HG03139 (cell line): ENCODE measurements at regions not wholly inside any gene's neighbourhood (a gene's known extent, or its start where the extent isn't known, plus 50 kb on each side); places are given as distances from the start of the nearest gene placed in this dataset.

ENCODE experiments used
- ATAC-seq: cut with Tn5 transposase; IDR thresholded peaks from one replicate; pipeline ENCODE4 v1.9.1; 2021; ENCODE audit not compliant: unreplicated experiment

- ATAC-seq, result no peak
Observed at GRCh38 chr12:28601570-28602058, 411.4 kb downstream of the CCDC91 start.

DNA sequence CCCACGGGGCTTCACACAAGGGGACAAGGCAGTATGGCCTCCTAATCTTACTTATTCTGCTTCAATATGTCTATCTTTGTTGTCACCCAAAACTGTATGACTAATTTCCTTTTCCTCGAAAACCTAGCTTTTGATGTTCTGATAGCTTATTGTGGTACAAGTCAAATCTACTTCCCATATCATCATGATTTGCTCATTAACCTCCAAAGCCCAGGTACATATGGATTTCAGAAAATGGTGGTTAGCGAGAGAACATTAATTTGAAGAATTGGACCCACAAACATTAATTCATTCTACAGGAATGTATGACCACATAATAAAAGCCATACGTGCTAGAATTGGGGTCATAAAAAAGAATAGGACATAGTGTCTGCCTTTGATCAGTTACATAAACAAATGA is 412.5 kb downstream of the CCDC91 start:
- no peak for ATAC-seq

DNA sequence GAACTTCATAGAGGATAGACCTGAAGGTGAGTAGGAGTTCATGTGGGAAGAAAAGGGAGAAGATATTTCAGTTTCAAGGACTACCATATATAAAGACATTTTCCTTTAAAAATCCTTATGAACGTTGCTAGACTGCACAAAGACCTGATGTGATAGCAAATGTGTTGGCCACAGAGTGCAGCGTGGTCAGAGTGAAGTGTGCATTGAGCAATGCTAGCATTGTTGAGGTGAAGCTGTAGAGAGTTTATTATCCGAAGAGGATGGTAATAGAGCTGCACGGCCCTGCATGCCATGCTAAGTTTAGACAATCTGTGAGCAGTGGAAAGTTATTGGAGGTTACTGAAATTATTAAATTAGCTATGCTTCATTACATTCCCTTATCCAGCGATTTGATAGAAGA is 413.0 kb downstream of the CCDC91 start:
- no peak for ATAC-seq

- ATAC-seq, result no peak
Observed at GRCh38 chr12:28603801-28604200, 413.5 kb downstream of the CCDC91 start.

DNA sequence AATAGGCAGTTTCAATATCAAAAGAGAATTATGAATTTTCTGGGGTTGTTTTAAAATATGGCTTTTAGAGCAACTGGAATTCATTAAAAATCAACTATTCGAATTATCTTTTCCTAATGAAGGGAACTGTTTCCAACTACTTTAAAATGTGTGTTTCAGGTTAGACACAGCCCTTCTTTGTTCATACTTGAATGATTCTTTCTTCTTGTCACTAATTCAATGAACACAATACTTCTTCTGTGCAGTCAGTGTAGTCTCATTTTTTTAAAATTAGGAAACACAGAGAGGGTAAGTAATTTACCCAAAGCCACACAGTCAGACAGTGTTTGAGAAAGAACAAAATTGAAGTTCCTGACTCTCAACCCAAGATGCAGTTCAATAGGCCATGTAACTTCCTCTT is 414.0 kb downstream of the CCDC91 start:
- ATAC-seq, result no peak

DNA sequence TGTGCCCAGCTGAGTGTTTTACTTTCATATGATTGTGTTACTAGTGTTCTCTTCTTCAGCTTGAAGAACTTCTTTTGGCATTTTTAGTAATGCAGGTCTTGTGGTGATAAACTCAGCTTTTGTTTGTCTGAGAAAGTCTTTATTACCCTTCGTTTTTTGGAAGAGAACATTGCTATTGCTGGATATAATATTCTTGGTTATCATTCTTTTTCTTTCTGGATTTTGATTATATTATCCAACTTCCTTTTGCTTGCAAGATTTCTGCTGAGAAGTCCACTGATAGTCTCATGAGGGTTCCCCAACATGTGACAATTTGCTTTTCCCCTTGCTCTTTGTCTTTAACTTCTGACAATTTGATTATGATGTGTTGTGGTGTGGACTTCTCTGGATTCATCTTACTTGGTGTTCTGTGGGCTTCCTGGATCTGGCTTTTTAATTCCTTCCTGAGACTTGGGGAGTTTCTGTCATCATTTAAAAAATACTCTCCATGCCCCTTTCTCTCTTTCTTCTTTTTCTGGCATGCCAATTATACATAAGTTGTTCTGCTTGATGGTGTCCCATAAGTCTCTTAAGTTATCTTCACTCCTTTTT is 416.8 kb downstream of the CCDC91 start:
- no peak for ATAC-seq

- no peak for ATAC-seq
Observed at GRCh38 chr12:28610401-28611114, 420.3 kb downstream of the CCDC91 start.

- ATAC-seq, result no peak
Observed at GRCh38 chr12:28611115-28611435, 420.8 kb downstream of the CCDC91 start.

- ATAC-seq, result no peak
Observed at GRCh38 chr12:28611449-28611848, 421.2 kb downstream of the CCDC91 start.

DNA sequence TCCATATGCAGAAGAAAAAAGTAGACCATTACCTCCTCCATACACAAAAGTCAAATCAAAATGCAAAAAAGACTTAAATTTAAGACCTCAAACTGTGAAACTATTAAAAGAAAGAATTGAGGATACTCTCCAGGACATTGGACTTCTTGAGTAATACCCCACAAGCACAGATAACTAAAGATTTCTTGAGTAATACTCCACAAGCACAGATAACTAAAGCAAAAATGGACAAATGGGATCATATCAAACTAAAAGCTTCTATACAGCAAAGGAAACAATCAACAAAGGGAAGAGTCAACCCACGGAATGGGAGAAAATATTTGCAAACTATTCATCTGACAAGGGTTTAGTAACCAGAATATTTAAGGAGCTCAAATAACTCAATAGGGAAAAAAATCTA is 427.9 kb downstream of the CCDC91 start:
- ATAC-seq, result no peak

- no peak for ATAC-seq
Observed at GRCh38 chr12:28618772-28619171, 428.5 kb downstream of the CCDC91 start.

- ATAC-seq, result no peak
Observed at GRCh38 chr12:28620281-28620680, 430.0 kb downstream of the CCDC91 start.

- ATAC-seq, result no peak
Observed at GRCh38 chr12:28622406-28622805, 432.1 kb downstream of the CCDC91 start.

- no peak for ATAC-seq
Observed at GRCh38 chr12:28626504-28626903, 436.2 kb downstream of the CCDC91 start.

DNA sequence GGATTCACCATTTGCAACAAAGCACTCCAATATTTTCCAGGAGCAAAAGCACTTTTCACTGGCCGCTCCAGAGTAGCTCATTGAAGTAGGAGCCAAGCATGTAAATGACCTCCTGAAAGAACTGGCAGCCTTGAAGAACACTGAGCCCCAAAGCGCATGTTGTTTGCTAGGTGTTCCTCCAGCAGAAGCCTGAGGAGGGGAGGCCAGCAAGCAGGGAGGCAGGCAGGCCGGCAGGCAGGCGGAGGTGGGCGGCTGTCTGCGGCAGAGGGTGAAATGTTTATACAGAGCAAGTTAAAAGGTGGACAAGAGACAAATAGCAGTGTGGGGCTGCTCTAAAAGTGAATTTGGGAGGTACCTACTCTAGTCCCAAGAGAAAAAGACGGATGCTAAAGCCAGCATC is 439.4 kb downstream of the CCDC91 start:
- ATAC-seq, result no peak

- no peak for ATAC-seq
Observed at GRCh38 chr12:28631831-28632230, 441.6 kb downstream of the CCDC91 start.

- no peak for ATAC-seq
Observed at GRCh38 chr12:28640519-28640918, 450.3 kb downstream of the CCDC91 start.

GRCh38 chr12:28645436-28645835 is 455.2 kb downstream of the CCDC91 start:
- no peak for ATAC-seq

DNA sequence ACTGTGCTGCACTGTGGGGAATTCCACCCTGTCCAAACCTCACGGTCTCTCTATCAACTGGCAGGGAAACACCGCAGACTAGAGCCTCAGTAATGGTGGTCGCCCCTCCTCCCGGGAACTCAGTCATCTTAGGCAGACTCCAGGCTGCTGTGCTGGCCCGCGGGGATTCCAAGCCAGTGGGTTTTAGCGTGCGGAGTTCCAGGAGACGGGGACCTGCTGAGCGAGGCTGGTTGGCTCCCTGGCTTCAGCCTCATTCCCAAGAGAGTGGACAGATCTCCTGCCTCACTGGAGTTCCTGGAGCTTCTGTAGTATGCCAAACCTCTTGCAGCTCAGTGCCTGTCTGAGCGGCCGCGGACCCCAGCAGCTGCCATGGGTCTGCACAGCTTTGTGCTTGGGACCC is 455.6 kb downstream of the CCDC91 start:
- ATAC-seq, result no peak

DNA sequence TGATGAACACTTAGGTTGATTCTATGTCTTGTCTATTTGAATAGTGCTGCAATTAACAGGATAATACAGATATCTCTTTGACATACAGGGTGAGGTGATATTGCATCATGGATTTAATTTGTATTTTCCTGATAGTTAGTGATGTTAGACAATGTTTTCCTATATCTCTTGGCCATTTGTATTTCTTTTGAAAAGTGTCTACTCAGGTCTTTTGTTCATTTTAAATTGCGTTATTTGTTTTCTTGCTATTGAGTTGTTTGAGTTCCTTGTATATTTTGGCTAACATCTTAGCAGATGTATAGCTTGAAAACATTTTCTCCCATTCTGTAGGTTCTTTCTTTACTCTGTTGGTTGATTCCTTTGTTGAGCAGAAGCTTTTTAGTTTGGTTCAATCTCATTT is 460.6 kb downstream of the CCDC91 start:
- no peak for ATAC-seq

DNA sequence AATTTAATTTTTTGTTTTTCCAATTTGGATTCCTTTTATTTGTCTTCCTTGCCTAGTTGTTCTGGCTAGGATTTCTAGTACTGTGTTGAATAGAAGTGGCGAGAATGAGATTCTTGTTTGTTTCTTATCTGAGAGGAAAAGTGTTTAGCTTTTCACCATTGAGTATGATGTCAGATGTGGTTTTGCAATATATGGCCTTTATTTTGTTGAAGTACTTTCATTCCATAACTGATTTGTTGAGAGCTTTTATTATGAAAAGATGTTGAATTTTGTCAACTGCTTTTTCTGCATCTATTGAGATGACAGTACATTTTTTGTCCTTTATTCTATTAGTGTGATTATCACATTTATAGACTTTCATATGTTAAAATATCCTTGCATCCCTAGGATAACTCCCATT is 462.0 kb downstream of the CCDC91 start:
- no peak for ATAC-seq

DNA sequence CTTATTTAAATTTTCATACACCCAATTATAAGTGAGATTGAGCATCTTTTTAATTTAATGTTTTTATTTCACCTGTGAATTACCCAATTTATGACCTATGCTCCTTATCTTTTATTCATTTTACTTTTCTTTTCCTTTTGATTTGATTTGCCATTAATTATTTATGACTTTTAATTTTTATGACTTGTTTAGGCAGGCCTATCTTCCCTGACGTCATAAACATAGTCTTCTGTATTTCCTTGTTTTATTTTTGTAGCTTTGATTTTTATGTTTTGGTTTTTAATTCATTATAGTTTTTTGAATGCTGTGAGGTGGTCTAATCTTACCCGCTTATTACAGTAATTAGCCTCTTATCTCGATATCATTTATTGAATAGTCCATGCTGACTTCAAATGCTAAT is 467.1 kb upstream of the FAR2 start:
- ATAC-seq, result no peak

GRCh38 chr12:28683366-28683765 is 465.7 kb upstream of the FAR2 start:
- ATAC-seq, result no peak
